PFSK-1 (cell line): ENCODE measurements at regions not wholly inside any gene's neighbourhood (a gene's known extent, or its start where the extent isn't known, plus 50 kb on each side); places are given as distances from the start of the nearest gene placed in this dataset.

Source experiments
- TAF1 ChIP-seq: IDR thresholded peaks from 2 replicates; pipeline ENCODE4 v1.6.1; 2012; ENCODE audit warnings: low read length, control low read depth, borderline replicate concordance; ENCODE audit not compliant: insufficient read depth
- TF ChIP-seq, protein P1 (sequence below), 2 experiments: IDR thresholded peaks; 2 replicates each; pipeline versions ENCODE4 v1.6.1 to v1.8.0; 2011 to 2012; ENCODE audit warnings: low read depth in 2 of 2, low read length in 2 of 2, control low read depth in 1 of 2, inconsistent platforms in 1 of 2, mild to moderate bottlenecking in 1 of 2, moderate library complexity in 1 of 2; ENCODE audit not compliant: insufficient read depth in 1 of 2

DNA sequence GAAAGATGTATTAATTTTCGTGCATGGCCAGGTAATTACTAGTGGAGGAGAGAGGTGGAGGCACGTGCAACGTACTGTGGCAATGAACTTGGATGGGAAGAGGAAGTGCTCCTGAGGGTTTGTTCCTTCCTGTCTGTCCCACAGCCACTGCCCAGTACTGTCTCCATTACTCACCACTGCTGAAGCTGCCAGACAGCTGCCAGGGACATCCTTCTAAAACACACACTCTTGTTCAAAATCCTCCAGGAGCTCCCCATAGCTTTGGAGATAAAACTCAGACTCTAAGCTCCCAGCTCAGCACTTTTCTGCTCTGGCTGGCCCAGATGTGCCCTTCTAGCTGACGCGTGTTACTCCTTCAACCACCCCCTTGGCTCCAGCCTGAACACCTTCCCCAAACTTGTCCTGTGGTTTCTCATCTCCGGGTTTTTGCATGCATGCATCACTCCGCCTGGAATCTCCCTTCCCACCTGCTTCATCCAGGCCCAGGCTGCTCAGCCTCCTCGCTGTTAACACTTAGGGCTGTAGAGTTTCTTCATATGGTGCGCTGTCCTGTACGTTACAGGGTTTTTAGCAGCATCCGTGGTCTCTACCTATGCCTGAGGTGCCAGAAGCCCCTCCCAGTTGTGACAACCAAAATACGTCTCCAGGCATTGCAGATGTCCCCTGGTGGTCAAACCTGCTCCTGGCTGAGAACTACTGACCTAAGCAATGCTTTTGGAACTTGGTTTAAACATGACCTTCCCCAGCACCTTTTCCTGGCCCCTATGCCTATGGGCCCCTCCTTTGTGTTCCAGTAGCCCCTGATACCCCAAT lies 69.5 kb downstream of the C11orf91 start:
- TF ChIP-seq, protein P1, sequence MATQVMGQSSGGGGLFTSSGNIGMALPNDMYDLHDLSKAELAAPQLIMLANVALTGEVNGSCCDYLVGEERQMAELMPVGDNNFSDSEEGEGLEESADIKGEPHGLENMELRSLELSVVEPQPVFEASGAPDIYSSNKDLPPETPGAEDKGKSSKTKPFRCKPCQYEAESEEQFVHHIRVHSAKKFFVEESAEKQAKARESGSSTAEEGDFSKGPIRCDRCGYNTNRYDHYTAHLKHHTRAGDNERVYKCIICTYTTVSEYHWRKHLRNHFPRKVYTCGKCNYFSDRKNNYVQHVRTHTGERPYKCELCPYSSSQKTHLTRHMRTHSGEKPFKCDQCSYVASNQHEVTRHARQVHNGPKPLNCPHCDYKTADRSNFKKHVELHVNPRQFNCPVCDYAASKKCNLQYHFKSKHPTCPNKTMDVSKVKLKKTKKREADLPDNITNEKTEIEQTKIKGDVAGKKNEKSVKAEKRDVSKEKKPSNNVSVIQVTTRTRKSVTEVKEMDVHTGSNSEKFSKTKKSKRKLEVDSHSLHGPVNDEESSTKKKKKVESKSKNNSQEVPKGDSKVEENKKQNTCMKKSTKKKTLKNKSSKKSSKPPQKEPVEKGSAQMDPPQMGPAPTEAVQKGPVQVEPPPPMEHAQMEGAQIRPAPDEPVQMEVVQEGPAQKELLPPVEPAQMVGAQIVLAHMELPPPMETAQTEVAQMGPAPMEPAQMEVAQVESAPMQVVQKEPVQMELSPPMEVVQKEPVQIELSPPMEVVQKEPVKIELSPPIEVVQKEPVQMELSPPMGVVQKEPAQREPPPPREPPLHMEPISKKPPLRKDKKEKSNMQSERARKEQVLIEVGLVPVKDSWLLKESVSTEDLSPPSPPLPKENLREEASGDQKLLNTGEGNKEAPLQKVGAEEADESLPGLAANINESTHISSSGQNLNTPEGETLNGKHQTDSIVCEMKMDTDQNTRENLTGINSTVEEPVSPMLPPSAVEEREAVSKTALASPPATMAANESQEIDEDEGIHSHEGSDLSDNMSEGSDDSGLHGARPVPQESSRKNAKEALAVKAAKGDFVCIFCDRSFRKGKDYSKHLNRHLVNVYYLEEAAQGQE (IDR thresholded peaks at IDR 0.05; ENCODE audit: insufficient read depth in 1 of 2, low read depth in 2 of 2, low read length in 2 of 2): no peak
- TF ChIP-seq TAF1: no peak
